ENCODE measurements at regions not wholly inside any gene's neighbourhood (a gene's known extent, or its start where the extent isn't known, plus 50 kb on each side); places are given as distances from the start of the nearest gene placed in this dataset.

DNA sequence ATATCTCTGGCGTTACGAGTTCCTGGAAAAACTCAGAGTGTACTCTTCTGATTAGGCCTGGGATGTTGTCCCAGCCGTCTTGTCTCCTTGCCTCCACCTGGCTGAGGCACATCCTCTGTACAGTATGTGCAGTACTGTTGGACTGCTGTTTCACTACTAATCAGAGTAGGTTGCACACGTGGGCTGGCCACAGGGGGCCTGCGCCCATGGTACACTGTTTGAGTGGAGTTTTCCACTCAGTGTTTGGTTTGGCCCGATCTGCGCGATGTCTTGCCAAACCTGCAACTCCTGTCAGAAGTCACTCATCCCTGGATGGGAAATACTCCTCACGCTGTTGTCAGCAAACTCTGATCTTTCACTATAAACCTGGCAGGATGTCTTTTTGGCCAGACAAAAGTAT, 189.6 kb upstream of the CSNK1A1L start:
- no peak for TF ChIP-seq ZBTB7A (CRISPR knock-in tag; IDR thresholded peaks at IDR 0.05)
- no peak for TF ChIP-seq JUN (CRISPR knock-in tag; IDR thresholded peaks at IDR 0.05)
- no peak for TF ChIP-seq POLR2A (IDR thresholded peaks at IDR 0.05; ENCODE audit: insufficient read depth in 1 of 2, low read depth in 2 of 2, low read length in 2 of 2)
- no peak for TF ChIP-seq ATAD3A (CRISPR knock-in tag; IDR thresholded peaks at IDR 0.05)
- TF ChIP-seq SMARCC2 (IDR thresholded peaks at IDR 0.05): no peak

All from HepG2 (cell line).